Osteoblast (primary cell): ENCODE measurements at regions not wholly inside any gene's neighbourhood (a gene's known extent, or its start where the extent isn't known, plus 50 kb on each side); places are given as distances from the start of the nearest gene placed in this dataset.

Source experiments
- DNase-seq: peaks from one replicate; pipeline ENCODE4 v3.0.0; 2011; ENCODE audit warnings: low spot score, mixed read lengths; ENCODE audit not compliant: insufficient read length; ENCODE audit errors: missing footprints
- H2AFZ ChIP-seq: 2 replicates; pipeline ENCODE4 v1.6.0; 2011; ENCODE audit warnings: mild to moderate bottlenecking, low read length
- H3K27ac ChIP-seq: 2 replicates; pipeline ENCODE4 v1.5.1; 2011; ENCODE audit warnings: mild to moderate bottlenecking, low read depth, low read length, moderate library complexity
- H3K27me3 ChIP-seq: 2 replicates; pipeline ENCODE4 v1.6.0; 2012; ENCODE audit warnings: mild to moderate bottlenecking, control low read depth, inconsistent platforms, low read length, moderate library complexity; ENCODE audit not compliant: insufficient read depth
- H3K36me3 ChIP-seq: 2 replicates; pipeline ENCODE4 v1.5.1; 2011; ENCODE audit warnings: mild to moderate bottlenecking, low read length, control low read depth, moderate library complexity; ENCODE audit not compliant: insufficient read depth
- H3K4me1 ChIP-seq: 2 replicates; pipeline ENCODE4 v1.5.1; 2011; ENCODE audit warnings: mild to moderate bottlenecking, low read length, control low read depth, moderate library complexity; ENCODE audit not compliant: insufficient read depth
- H3K4me2 ChIP-seq: 2 replicates; pipeline ENCODE4 v1.6.0; 2011; ENCODE audit warnings: mild to moderate bottlenecking, low read length; ENCODE audit not compliant: insufficient read depth
- H3K4me3 ChIP-seq: fragments of 200-600 bp; sonication (generic); 3 replicates; pipeline ENCODE4 v1.5.1; 2012; ENCODE audit warnings: mild to moderate bottlenecking, low read length, inconsistent platforms; ENCODE audit not compliant: insufficient read depth
- H3K79me2 ChIP-seq: 2 replicates; pipeline ENCODE4 v1.6.0; 2012; ENCODE audit warnings: mild to moderate bottlenecking, low read length, control low read depth, inconsistent platforms; ENCODE audit not compliant: insufficient read depth
- H3K9me3 ChIP-seq: 2 replicates; pipeline ENCODE4 v1.5.1; 2011; ENCODE audit warnings: low read depth, low read length, control low read depth
- H4K20me1 ChIP-seq: 2 replicates; pipeline ENCODE4 v1.6.0; 2012; ENCODE audit warnings: mild to moderate bottlenecking, low read length, control low read depth; ENCODE audit not compliant: insufficient read depth
- TF ChIP-seq, protein P1 (sequence below): IDR thresholded peaks from 2 replicates; pipeline ENCODE4 v1.5.1; 2011; ENCODE audit warnings: mild to moderate bottlenecking, low read depth, low read length, moderate library complexity; ENCODE audit errors: extremely low read depth

DNA sequence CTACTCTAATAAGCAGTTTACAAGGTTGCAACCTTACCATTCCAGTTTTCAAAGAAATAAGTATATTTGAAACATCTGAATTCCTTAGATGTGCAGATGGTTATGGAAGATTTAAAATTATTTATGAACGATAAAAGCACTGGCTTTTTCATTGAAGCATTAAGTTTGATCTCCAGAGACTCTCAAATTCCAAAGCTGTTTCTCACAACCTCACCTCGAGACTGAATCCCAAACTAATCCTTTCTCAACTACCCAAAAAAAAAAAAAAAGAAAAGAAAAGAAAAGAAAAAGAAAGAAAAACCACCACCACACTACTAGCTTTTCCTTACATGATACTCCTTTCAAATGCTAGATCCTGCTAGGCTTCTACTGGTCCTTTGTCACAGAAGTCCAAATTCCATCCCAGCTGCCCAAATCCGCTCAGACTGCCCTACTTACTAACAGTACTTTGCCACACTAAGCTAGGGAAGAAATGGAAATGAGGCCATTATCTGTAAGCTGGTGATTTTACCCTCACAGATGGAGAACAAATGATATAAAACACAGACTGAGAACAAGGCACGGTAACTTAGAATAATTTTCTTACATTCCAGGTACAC, 100.6 kb upstream of the CDK1 start:
- H2AFZ ChIP-seq: no peak overlapping the region

DNA sequence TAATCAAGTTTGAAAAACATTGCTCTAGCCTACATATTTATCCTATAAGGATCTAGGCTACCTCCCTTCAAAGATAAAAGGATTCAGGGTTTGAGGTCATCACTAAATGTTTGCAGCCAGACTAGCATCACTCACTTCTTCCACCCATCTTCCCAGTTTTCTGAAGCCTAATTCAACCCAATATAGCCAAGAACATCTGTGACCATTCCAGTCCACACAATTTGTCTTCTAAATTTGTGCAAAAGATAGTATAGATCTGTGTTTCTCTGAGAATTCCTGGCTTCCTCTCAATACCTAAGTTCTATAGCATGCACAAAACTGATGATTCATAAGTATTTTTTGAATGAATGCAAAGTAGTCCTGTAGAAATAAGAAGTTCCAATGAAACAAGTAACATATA, 103.0 kb upstream of the CDK1 start:
- Histone ChIP-seq H2AFZ (no peak overlapping the region), H3K4me1 (no peaks in the 10 kb centered on the region), H3K27me3 (no peaks in the 10 kb centered on the region), H3K36me3 (no peaks in the 10 kb centered on the region), H3K4me2 (no peak overlapping the region), H4K20me1 (no peaks in the 10 kb centered on the region), H3K79me2 (no peaks in the 10 kb centered on the region), H3K9me3 (no peaks in the 10 kb centered on the region), H3K27ac (no peak overlapping the region), H3K4me3 (no peak overlapping the region)
- no peak for DNase-seq
- TF ChIP-seq, protein P1, sequence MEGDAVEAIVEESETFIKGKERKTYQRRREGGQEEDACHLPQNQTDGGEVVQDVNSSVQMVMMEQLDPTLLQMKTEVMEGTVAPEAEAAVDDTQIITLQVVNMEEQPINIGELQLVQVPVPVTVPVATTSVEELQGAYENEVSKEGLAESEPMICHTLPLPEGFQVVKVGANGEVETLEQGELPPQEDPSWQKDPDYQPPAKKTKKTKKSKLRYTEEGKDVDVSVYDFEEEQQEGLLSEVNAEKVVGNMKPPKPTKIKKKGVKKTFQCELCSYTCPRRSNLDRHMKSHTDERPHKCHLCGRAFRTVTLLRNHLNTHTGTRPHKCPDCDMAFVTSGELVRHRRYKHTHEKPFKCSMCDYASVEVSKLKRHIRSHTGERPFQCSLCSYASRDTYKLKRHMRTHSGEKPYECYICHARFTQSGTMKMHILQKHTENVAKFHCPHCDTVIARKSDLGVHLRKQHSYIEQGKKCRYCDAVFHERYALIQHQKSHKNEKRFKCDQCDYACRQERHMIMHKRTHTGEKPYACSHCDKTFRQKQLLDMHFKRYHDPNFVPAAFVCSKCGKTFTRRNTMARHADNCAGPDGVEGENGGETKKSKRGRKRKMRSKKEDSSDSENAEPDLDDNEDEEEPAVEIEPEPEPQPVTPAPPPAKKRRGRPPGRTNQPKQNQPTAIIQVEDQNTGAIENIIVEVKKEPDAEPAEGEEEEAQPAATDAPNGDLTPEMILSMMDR: no peak

More for the DNA sequence above, 100.6 kb upstream of the CDK1 start:
- H3K36me3 ChIP-seq: no peaks in the 10 kb centered on the region
- H3K27ac ChIP-seq: no peak overlapping the region
- TF ChIP-seq, protein P1: no peak
- no peak overlapping the region for H3K4me2 ChIP-seq
- H3K4me1 ChIP-seq: no peaks in the 10 kb centered on the region
- no peaks in the 10 kb centered on the region for H3K9me3 ChIP-seq
- no peak overlapping the region for H3K4me3 ChIP-seq
- no peaks in the 10 kb centered on the region for H3K27me3 ChIP-seq
- H4K20me1 ChIP-seq: no peaks in the 10 kb centered on the region
- no peak for DNase-seq
- H3K79me2 ChIP-seq: no peaks in the 10 kb centered on the region

GRCh38 chr10:60669501-60669900, 108.8 kb upstream of the CDK1 start:
- no peaks in the 10 kb centered on the region for H3K27me3 ChIP-seq
- no peak for DNase-seq
- H3K4me2 ChIP-seq: no peak overlapping the region
- no peaks in the 10 kb centered on the region for H4K20me1 ChIP-seq
- no peaks in the 10 kb centered on the region for H3K9me3 ChIP-seq
- TF ChIP-seq, protein P1: no peak
- H3K27ac ChIP-seq: no peak overlapping the region
- no peak overlapping the region for H3K4me3 ChIP-seq
- no peaks in the 10 kb centered on the region for H3K36me3 ChIP-seq
- no peaks in the 10 kb centered on the region for H3K4me1 ChIP-seq
- H3K79me2 ChIP-seq: no peaks in the 10 kb centered on the region
- no peak overlapping the region for H2AFZ ChIP-seq

GRCh38 chr10:60666221-60666620, 112.1 kb upstream of the CDK1 start:
- Histone ChIP-seq H3K79me2 (no peaks in the 10 kb centered on the region), H2AFZ (no peak overlapping the region), H3K27me3 (no peaks in the 10 kb centered on the region), H3K27ac (no peak overlapping the region), H4K20me1 (no peaks in the 10 kb centered on the region), H3K4me2 (no peak overlapping the region), H3K9me3 (no peaks in the 10 kb centered on the region), H3K4me3 (no peak overlapping the region), H3K4me1 (peaks cover 7% of the 10 kb centered on the region), H3K36me3 (no peaks in the 10 kb centered on the region)
- no peak for DNase-seq
- TF ChIP-seq, protein P1: no peak
